ENCODE measurements at regions not wholly inside any gene's neighbourhood (a gene's known extent, or its start where the extent isn't known, plus 50 kb on each side); places are given as distances from the start of the nearest gene placed in this dataset.

DNA sequence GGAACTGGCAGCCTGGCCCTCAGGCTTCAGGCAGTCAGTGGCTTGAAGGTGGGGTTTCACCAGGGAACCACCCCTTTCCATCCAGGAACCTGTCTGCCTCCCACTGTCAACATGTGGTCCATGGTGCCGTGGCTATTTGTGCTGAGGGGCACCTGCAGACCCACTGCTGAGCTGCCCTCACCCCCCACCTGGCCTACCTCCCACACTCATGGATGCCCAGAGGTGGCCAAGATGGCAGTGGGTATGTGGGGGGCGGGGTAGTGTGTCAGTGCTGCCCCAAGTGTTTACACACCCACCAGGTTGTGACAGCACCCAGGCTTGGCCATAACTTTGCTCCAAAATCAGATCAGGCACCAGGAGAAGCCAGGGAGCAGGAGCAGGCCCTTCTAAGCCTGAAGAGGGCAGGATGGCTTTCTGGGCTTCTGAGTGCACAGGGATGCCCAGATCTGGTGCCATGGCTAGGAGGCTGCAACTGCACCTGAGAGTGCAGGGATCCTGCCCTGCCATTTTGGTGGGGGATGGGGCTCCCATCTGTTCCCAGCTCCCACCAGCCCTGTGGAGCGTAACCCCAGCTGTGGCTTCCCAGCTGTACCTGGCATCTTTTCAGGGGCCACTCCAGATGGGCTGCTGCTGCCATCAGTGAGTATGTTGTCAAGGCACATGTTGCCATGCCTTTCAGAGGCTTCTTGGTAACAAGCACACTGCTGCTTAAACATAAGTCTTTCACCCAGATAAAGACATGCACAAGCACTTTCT is 263.9 kb downstream of the LRIG3 start:
- Histone ChIP-seq H3K4me1 (ENCODE audit: insufficient read depth, low read length, severe bottlenecking) (no peaks in the 10 kb centered on the region), H3K27ac (ENCODE audit: low read depth, low read length, poor library complexity, severe bottlenecking) (no peak overlapping the region), H3K4me2 (ENCODE audit: low read length) (no peak overlapping the region), H4K20me1 (ENCODE audit: insufficient read depth, low read length) (no peaks in the 10 kb centered on the region), H3K27me3 (ENCODE audit: insufficient read depth, low read length) (no peaks in the 10 kb centered on the region), H3F3A (ENCODE audit: insufficient read depth, low read length) (no peaks in the 10 kb centered on the region), H3K79me2 (ENCODE audit: insufficient read depth, low read length) (no peaks in the 10 kb centered on the region), H2AFZ (ENCODE audit: low read length) (no peak overlapping the region), H3K36me3 (ENCODE audit: insufficient read depth, low read length) (no peaks in the 10 kb centered on the region), H3K9ac (ENCODE audit: low read length) (no peak overlapping the region), H3K4me3 (ENCODE audit: low read depth, low read length, poor library complexity, severe bottlenecking) (no peak overlapping the region), H3K9me3 (ENCODE audit: low read length) (no peaks in the 10 kb centered on the region), H3K9me2 (ENCODE audit: low read depth, low read length) (no peaks in the 10 kb centered on the region)
- TF ChIP-seq, protein P1, sequence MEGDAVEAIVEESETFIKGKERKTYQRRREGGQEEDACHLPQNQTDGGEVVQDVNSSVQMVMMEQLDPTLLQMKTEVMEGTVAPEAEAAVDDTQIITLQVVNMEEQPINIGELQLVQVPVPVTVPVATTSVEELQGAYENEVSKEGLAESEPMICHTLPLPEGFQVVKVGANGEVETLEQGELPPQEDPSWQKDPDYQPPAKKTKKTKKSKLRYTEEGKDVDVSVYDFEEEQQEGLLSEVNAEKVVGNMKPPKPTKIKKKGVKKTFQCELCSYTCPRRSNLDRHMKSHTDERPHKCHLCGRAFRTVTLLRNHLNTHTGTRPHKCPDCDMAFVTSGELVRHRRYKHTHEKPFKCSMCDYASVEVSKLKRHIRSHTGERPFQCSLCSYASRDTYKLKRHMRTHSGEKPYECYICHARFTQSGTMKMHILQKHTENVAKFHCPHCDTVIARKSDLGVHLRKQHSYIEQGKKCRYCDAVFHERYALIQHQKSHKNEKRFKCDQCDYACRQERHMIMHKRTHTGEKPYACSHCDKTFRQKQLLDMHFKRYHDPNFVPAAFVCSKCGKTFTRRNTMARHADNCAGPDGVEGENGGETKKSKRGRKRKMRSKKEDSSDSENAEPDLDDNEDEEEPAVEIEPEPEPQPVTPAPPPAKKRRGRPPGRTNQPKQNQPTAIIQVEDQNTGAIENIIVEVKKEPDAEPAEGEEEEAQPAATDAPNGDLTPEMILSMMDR (IDR thresholded peaks at IDR 0.05; ENCODE audit: low read length), result no peak
- TF ChIP-seq EZH2 (IDR thresholded peaks at IDR 0.05; ENCODE audit: borderline replicate concordance, low read length), result no peak

DNA sequence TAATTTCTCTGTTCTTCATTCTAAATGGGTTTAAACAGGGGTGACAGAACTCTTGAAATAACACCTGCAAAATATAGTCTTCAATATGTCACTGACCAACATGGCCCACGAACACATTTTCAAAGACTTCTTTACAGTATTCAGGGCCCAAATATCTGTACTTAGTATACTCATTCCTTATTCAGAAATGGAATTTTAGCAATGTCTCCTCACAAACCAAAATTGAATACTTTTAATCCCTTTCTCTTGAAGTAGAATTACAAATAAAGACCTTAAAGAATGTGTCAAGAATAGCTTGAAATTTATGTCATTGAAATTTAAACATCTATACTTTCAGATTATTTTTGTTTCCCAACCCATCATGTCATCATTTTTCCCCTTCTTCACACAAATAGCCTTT is 263.1 kb downstream of the LRIG3 start:
- no peak overlapping the region for H3K4me2 ChIP-seq (ENCODE audit: low read length)
- H2AFZ ChIP-seq (ENCODE audit: low read length), result no peak overlapping the region
- no peaks in the 10 kb centered on the region for H3K4me1 ChIP-seq (ENCODE audit: insufficient read depth, low read length, severe bottlenecking)
- no peaks in the 10 kb centered on the region for H3K9me3 ChIP-seq (ENCODE audit: low read length)
- no peaks in the 10 kb centered on the region for H3K36me3 ChIP-seq (ENCODE audit: insufficient read depth, low read length)
- no peak for TF ChIP-seq EZH2 (IDR thresholded peaks at IDR 0.05; ENCODE audit: borderline replicate concordance, low read length)
- TF ChIP-seq, protein P1 (IDR thresholded peaks at IDR 0.05; ENCODE audit: low read length), result no peak
- no peak overlapping the region for H3K9ac ChIP-seq (ENCODE audit: low read length)
- no peak overlapping the region for H3K4me3 ChIP-seq (ENCODE audit: low read depth, low read length, poor library complexity, severe bottlenecking)
- H4K20me1 ChIP-seq (ENCODE audit: insufficient read depth, low read length), result no peaks in the 10 kb centered on the region
- H3K27me3 ChIP-seq (ENCODE audit: insufficient read depth, low read length), result no peaks in the 10 kb centered on the region
- no peaks in the 10 kb centered on the region for H3F3A ChIP-seq (ENCODE audit: insufficient read depth, low read length)
- no peak overlapping the region for H3K27ac ChIP-seq (ENCODE audit: low read depth, low read length, poor library complexity, severe bottlenecking)
- H3K79me2 ChIP-seq (ENCODE audit: insufficient read depth, low read length), result no peaks in the 10 kb centered on the region
- H3K9me2 ChIP-seq (ENCODE audit: low read depth, low read length), result no peaks in the 10 kb centered on the region

DNA sequence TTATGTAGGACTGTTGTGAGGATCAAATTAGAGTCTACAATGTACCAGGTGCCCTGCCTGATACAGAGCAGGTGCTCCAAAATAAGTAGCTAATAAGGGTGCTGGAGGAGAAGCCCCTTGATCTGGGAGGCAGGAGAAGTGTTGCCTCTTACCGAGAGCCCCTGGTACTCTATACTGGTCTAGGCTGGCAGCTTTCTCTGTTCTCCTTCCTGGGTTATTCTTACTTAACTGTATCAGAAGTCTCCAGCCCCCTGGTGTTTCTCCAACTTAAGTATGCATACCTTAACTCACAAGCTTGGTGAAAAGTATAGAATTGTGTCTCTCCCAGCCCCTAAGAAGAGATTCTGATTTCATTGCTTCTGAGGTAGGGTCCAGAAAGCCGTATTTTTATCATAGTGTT is 254.9 kb downstream of the LRIG3 start:
- Histone ChIP-seq H3K4me1 (ENCODE audit: insufficient read depth, low read length, severe bottlenecking) (no peaks in the 10 kb centered on the region), H2AFZ (ENCODE audit: low read length) (no peak overlapping the region), H3K27ac (ENCODE audit: low read depth, low read length, poor library complexity, severe bottlenecking) (no peak overlapping the region), H3K27me3 (ENCODE audit: insufficient read depth, low read length) (no peaks in the 10 kb centered on the region), H3K9ac (ENCODE audit: low read length) (no peak overlapping the region), H3K9me3 (ENCODE audit: low read length) (no peaks in the 10 kb centered on the region), H3K36me3 (ENCODE audit: insufficient read depth, low read length) (no peaks in the 10 kb centered on the region), H3K79me2 (ENCODE audit: insufficient read depth, low read length) (no peaks in the 10 kb centered on the region), H3K4me2 (ENCODE audit: low read length) (no peak overlapping the region), H4K20me1 (ENCODE audit: insufficient read depth, low read length) (no peaks in the 10 kb centered on the region), H3K9me2 (ENCODE audit: low read depth, low read length) (no peaks in the 10 kb centered on the region), H3K4me3 (ENCODE audit: low read depth, low read length, poor library complexity, severe bottlenecking) (no peak overlapping the region), H3F3A (ENCODE audit: insufficient read depth, low read length) (no peaks in the 10 kb centered on the region)
- TF ChIP-seq, protein P1 (IDR thresholded peaks at IDR 0.05; ENCODE audit: low read length), result no peak
- TF ChIP-seq EZH2 (IDR thresholded peaks at IDR 0.05; ENCODE audit: borderline replicate concordance, low read length), result no peak
